ENCODE measurements at regions not wholly inside any gene's neighbourhood (a gene's known extent, or its start where the extent isn't known, plus 50 kb on each side); places are given as distances from the start of the nearest gene placed in this dataset.

- H3K27ac ChIP-seq (ENCODE audit: low read length) = no peak overlapping the region
- no peak for DNase-seq
Observed at GRCh38 chr18:28541934-28542333, 365.0 kb upstream of the CDH2 start.

DNA sequence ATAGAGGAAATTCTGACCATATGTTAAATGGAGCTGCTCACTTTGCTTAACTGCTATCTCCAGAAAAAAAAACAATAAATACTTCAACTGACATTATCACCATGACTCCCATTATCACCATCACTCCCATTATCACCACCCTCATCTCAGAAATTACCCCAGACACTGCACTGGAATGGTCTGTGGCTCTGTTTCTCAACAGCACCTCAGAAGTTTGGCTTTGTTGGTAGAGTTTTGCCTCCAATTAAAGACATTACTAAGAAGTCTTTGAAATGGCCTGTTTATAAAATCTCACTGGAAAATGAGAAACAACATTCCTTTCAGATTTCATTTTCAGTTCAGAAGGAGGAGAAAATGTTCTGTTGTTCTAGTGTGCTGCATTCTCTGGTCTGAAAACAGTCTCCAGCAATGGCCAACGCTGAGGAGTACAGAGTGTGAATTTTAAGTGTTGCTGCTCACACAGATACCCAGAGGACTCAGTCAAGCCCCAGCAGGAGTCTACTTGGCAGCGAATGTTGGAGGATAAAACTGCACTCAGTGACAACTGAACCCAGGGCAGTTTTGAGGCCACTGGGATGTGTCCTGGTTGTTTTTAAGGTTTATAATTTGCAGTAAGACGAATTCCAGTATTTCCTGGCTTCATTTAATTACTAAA lies 364.5 kb upstream of the CDH2 start:
- no peak for TF ChIP-seq EZH2 (IDR thresholded peaks at IDR 0.05; ENCODE audit: borderline replicate concordance, low read depth, low read length, severe bottlenecking)
- no peak for TF ChIP-seq CTCF (IDR thresholded peaks at IDR 0.05; ENCODE audit: borderline replicate concordance, extremely low read depth, low read length, poor library complexity, severe bottlenecking)
- H3K79me2 ChIP-seq (ENCODE audit: insufficient read depth, low read length) = no peaks in the 10 kb centered on the region
- H3K9ac ChIP-seq (ENCODE audit: low read depth, low read length) = no peak overlapping the region
- H3K27me3 ChIP-seq (ENCODE audit: insufficient read depth, low read length, poor library complexity) = no peaks in the 10 kb centered on the region
- H3K4me1 ChIP-seq (ENCODE audit: insufficient read depth, low read length) = no peaks in the 10 kb centered on the region
- ATAC-seq (ENCODE audit: insufficient read depth, low read depth) (no peak), DNase-seq (no peak)
- no peaks in the 10 kb centered on the region for H4K20me1 ChIP-seq (ENCODE audit: insufficient read depth, low read length)
- H3K9me3 ChIP-seq (ENCODE audit: insufficient read depth, low read length, severe bottlenecking) = no peaks in the 10 kb centered on the region
- H2AFZ ChIP-seq (ENCODE audit: low read depth, low read length) = peak overlapping the region; percentile 46; the same call in 1 of the 2 replicates
- H3K27ac ChIP-seq (ENCODE audit: low read length) = no peak overlapping the region
- H3K4me2 ChIP-seq (ENCODE audit: insufficient read depth, low read length) = no peak overlapping the region
- H3K36me3 ChIP-seq (ENCODE audit: insufficient read depth, low read length) = no peaks in the 10 kb centered on the region
- no peak overlapping the region for H3K4me3 ChIP-seq (ENCODE audit: low read depth in 1 of 2, low read length in 2 of 2)

More at GRCh38 chr18:28541934-28542333, 365.0 kb upstream of the CDH2 start:
- ATAC-seq (ENCODE audit: insufficient read depth, low read depth) = no peak
- Histone ChIP-seq H4K20me1 (ENCODE audit: insufficient read depth, low read length) (no peaks in the 10 kb centered on the region), H3K9me3 (ENCODE audit: insufficient read depth, low read length, severe bottlenecking) (no peaks in the 10 kb centered on the region), H3K36me3 (ENCODE audit: insufficient read depth, low read length) (no peaks in the 10 kb centered on the region), H3K9ac (ENCODE audit: low read depth, low read length) (no peak overlapping the region), H3K4me2 (ENCODE audit: insufficient read depth, low read length) (no peak overlapping the region), H3K4me3 (ENCODE audit: low read depth in 1 of 2, low read length in 2 of 2) (no peak overlapping the region), H2AFZ (ENCODE audit: low read depth, low read length) (no peak overlapping the region), H3K4me1 (ENCODE audit: insufficient read depth, low read length) (no peaks in the 10 kb centered on the region), H3K27me3 (ENCODE audit: insufficient read depth, low read length, poor library complexity) (no peaks in the 10 kb centered on the region), H3K79me2 (ENCODE audit: insufficient read depth, low read length) (no peaks in the 10 kb centered on the region)
- no peak for TF ChIP-seq CTCF (IDR thresholded peaks at IDR 0.05; ENCODE audit: borderline replicate concordance, extremely low read depth, low read length, poor library complexity, severe bottlenecking)
- TF ChIP-seq EZH2 (IDR thresholded peaks at IDR 0.05; ENCODE audit: borderline replicate concordance, low read depth, low read length, severe bottlenecking) = no peak

- H3K4me3 ChIP-seq (ENCODE audit: low read depth in 1 of 2, low read length in 2 of 2) = no peak overlapping the region
- H4K20me1 ChIP-seq (ENCODE audit: insufficient read depth, low read length) = no peaks in the 10 kb centered on the region
- H3K79me2 ChIP-seq (ENCODE audit: insufficient read depth, low read length) = no peaks in the 10 kb centered on the region
- H3K4me1 ChIP-seq (ENCODE audit: insufficient read depth, low read length) = no peaks in the 10 kb centered on the region
- no peaks in the 10 kb centered on the region for H3K36me3 ChIP-seq (ENCODE audit: insufficient read depth, low read length)
- H2AFZ ChIP-seq (ENCODE audit: low read depth, low read length) = no peak overlapping the region
- no peak overlapping the region for H3K27ac ChIP-seq (ENCODE audit: low read length)
- no peak for TF ChIP-seq EZH2 (IDR thresholded peaks at IDR 0.05; ENCODE audit: borderline replicate concordance, low read depth, low read length, severe bottlenecking)
- no peak for TF ChIP-seq CTCF (IDR thresholded peaks at IDR 0.05; ENCODE audit: borderline replicate concordance, extremely low read depth, low read length, poor library complexity, severe bottlenecking)
- H3K4me2 ChIP-seq (ENCODE audit: insufficient read depth, low read length) = no peak overlapping the region
- no peaks in the 10 kb centered on the region for H3K27me3 ChIP-seq (ENCODE audit: insufficient read depth, low read length, poor library complexity)
- no peak for ATAC-seq (ENCODE audit: insufficient read depth, low read depth)
- DNase-seq = no peak
- H3K9me3 ChIP-seq (ENCODE audit: insufficient read depth, low read length, severe bottlenecking) = no peaks in the 10 kb centered on the region
- no peak overlapping the region for H3K9ac ChIP-seq (ENCODE audit: low read depth, low read length)
Observed at GRCh38 chr18:28529644-28530043, 352.7 kb upstream of the CDH2 start.
